Heart right ventricle (tissue), 16 donors: ENCODE measurements at regions not wholly inside any gene's neighbourhood (a gene's known extent, or its start where the extent isn't known, plus 50 kb on each side); places are given as distances from the start of the nearest gene placed in this dataset.

Source experiments
- ATAC-seq, 8 donors: fragments of 200-7000 bp; cut with Tn5 transposase; one replicate each; pipeline ENCODE4 v1.9.1; 2020; ENCODE audit warnings: mild to moderate bottlenecking in 8 of 8, moderate library complexity in 8 of 8, moderate number of reproducible peaks in 1 of 8
- DNase-seq, 2 donors: peaks; one replicate each; pipeline ENCODE4 v3.0.0-alpha.2; 2020
- H3K27ac ChIP-seq, 10 donors: fragments of 200-600 bp; sonication (generic) in 2 of 10; one replicate each; pipeline versions ENCODE4 v1.5.0 to v1.8.0; 2020 to 2022; ENCODE audit warnings: mild to moderate bottlenecking in 3 of 10
- H3K27me3 ChIP-seq, 7 donors: fragments of 200-600 bp; one replicate each; pipeline ENCODE4 v1.8.0; 2021 to 2022; ENCODE audit warnings: mild to moderate bottlenecking in 2 of 7
- H3K36me3 ChIP-seq, 9 donors: fragments of 200-600 bp; sonication (generic) in 1 of 9; one replicate each; pipeline versions ENCODE4 v1.5.0 to v1.8.0; 2020 to 2022; ENCODE audit warnings: mild to moderate bottlenecking in 2 of 9
- H3K4me1 ChIP-seq, 9 donors: fragments of 200-600 bp; sonication (generic) in 1 of 9; one replicate each; pipeline versions ENCODE4 v1.5.0 to v1.8.0; 2020 to 2022; ENCODE audit warnings: mild to moderate bottlenecking in 4 of 9
- H3K4me3 ChIP-seq, 10 donors: fragments of 200-600 bp; sonication (generic) in 2 of 10; one replicate each; pipeline versions ENCODE4 v1.5.0 to v1.8.0; 2020 to 2022; ENCODE audit warnings: mild to moderate bottlenecking in 7 of 10, moderate library complexity in 2 of 10
- H3K9me3 ChIP-seq, 11 donors: fragments of 200-600 bp in 10 of 11; sonication (generic) in 2 of 11; one replicate each; pipeline versions ENCODE4 v1.5.0 to v1.8.0; 2013 to 2022; ENCODE audit warnings: mild to moderate bottlenecking in 2 of 11, control low read depth in 1 of 11, moderate library complexity in 1 of 11
- WGBS, 2 donors: extraction: QIAGEN DNeasy Blood & Tissue Kit; methylation state at CpG; one replicate each; pipeline ENCODE4 v1.1.7; 2013; ENCODE audit warnings: inconsistent platforms in 1 of 2; 5-methylcytosine and 5-hydroxymethylcytosine counted together
- intact Hi-C, 10 donors: fragments of 100-400 bp; cut with DNase I; formaldehyde crosslinking; loops; one replicate each; pipeline versions ENCODE4 v1.11.1 to v1.14.2; 2022
- TF ChIP-seq, protein P1 (sequence below), 9 donors: fragments of 200-600 bp; sonication (generic) in 2 of 9; IDR thresholded peaks; one replicate each; pipeline versions ENCODE4 v1.5.0 to v1.8.0; 2021 to 2022; ENCODE audit warnings: antibody characterized with exemption in 9 of 9, mild to moderate bottlenecking in 5 of 9, moderate library complexity in 1 of 9
- donor health status: Arrhythmogenic right ventricular cardiomyopathy.
- donor health status: ischemic (EF 13 %, LVEDD 7.1; RV severe dilation, severe dysfunction).
- donor health status: healthy with polysubstance abuse.
- donor health status: DM: no; HTN: yes; CAD: no.
- donor health status: DM: no; HTN: no; CAD: no.
- donor health status: ischemic (EF 25% LVEDD 6.9; RV normal size, moderate dysfunction).
- donor health status: ischemic (EF 25% LVEDD 5.7; RV mildly dilated, moderate dysfunction).
- donor health status: healthy.
- donor health status: DM: yes; HTN: yes; CAD: no.
- donor health status: Ischemic cardiomyopathy.
- donor health status: ischemic (EF 35%, LVEDD 5.7; RV mildly dilated, moderate dysfunction).
- donor health status: nonischemic (EF 11% LVEDD 7.7; RV severe dilation, severe dysfunction).
- donor health status: DM: yes; HTN: yes; CAD: no.
- donor health status: PGD.
- donor health status: ischemic (EF 29% LVEDD 5.4; RV normal size, mild dysfunction).
- donor health status: nonischemic (EF 23%, LVEDD 6.1; RV moderate dilation, normal function).

GRCh38 chr10:128178302-128178958, 52.2 kb upstream of the MKI67 start:
- ATAC-seq (no peak), DNase-seq (no peak)
- H3K4me3 ChIP-seq = no peak overlapping the region
- H3K36me3 ChIP-seq = no peaks in the 10 kb centered on the region
- no peaks in the 10 kb centered on the region for H3K4me1 ChIP-seq
- intact Hi-C loops = no loop called here
- H3K27me3 ChIP-seq = peaks cover 0 to 21% (median 9%) of the 10 kb centered on the region in 7 donors
- WGBS, 2 donors = 39 to 40% methylated on average over 7 of the region's 7 CpGs
- H3K9me3 ChIP-seq = peaks cover 0 to 47% (median 20%) of the 10 kb centered on the region in 11 donors
- no peak overlapping the region for H3K27ac ChIP-seq
- TF ChIP-seq, protein P1, sequence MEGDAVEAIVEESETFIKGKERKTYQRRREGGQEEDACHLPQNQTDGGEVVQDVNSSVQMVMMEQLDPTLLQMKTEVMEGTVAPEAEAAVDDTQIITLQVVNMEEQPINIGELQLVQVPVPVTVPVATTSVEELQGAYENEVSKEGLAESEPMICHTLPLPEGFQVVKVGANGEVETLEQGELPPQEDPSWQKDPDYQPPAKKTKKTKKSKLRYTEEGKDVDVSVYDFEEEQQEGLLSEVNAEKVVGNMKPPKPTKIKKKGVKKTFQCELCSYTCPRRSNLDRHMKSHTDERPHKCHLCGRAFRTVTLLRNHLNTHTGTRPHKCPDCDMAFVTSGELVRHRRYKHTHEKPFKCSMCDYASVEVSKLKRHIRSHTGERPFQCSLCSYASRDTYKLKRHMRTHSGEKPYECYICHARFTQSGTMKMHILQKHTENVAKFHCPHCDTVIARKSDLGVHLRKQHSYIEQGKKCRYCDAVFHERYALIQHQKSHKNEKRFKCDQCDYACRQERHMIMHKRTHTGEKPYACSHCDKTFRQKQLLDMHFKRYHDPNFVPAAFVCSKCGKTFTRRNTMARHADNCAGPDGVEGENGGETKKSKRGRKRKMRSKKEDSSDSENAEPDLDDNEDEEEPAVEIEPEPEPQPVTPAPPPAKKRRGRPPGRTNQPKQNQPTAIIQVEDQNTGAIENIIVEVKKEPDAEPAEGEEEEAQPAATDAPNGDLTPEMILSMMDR (IDR thresholded peaks at IDR 0.05) = peak in 3 of 9 donors; percentile 16 to 50 (median 18)

DNA sequence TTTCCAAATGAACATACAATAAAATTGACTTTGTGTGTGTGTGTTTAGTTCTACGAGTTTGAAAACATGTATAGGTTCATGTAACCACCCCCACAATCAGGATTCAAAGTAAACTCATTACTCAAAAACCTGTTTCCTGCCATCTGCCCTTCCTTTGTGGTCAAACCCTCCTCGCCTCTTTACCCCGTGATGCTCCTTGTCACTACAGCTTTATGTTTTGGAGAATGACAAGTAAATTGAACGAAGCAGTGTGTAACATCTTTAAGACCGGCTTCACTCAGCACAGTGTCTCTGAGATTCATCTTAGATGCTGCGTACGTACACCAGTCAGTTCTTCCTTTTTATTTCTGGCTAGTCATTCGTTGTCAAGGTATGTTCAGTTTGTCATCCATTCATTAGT, 54.6 kb upstream of the MKI67 start:
- DNase-seq (no peak), ATAC-seq (no peak)
- peak overlapping the region in 1 of 10 donors; percentile 46 for H3K27ac ChIP-seq
- WGBS, 2 donors = 73 to 74% methylated on average over 8 of the region's 8 CpGs
- no peaks in the 10 kb centered on the region for H3K36me3 ChIP-seq
- intact Hi-C loops = no loop called here
- H3K9me3 ChIP-seq = peaks cover 0 to 25% (median 13%) of the 10 kb centered on the region in 11 donors
- H3K4me1 ChIP-seq = no peaks in the 10 kb centered on the region
- TF ChIP-seq, protein P1 (IDR thresholded peaks at IDR 0.05) = no peak
- no peak overlapping the region for H3K4me3 ChIP-seq
- H3K27me3 ChIP-seq = peaks cover 0 to 32% (median 11%) of the 10 kb centered on the region in 7 donors

DNA sequence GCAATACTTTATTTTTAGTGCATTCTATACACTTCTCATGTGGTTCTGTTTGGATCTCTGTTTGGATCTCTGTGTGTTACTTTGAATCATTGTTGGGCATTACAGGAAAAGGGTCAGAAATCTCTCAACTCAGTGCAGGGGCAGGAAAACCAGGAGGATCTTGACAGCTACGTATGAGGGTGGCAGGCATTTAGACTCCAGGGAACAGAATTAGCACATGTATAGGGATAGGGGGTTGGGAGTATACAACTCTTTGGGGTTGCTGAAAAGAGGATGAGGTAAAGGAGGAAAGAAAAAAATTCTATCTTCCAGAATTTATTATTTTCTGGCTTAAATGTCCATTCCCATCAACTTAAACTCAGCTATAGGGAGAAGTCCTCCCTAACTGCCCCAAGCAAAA, 59.4 kb upstream of the MKI67 start:
- WGBS, 2 donors = 32 to 54% methylated on average over 1 of the region's 1 CpG
- intact Hi-C loops = no loop called here

GRCh38 chr10:128186959-128187787, 61.0 kb upstream of the MKI67 start:
- Histone ChIP-seq H3K9me3 (peaks cover 0 to 21% (median 13%) of the 10 kb centered on the region in 11 donors), H3K4me3 (peak overlapping the region in 1 of 10 donors; percentile 5), H3K4me1 (peaks cover 0 to 4% (median 0%) of the 10 kb centered on the region in 9 donors), H3K27ac (peak overlapping the region in 1 of 10 donors; percentile 60), H3K36me3 (no peaks in the 10 kb centered on the region), H3K27me3 (peaks cover 0 to 56% (median 40%) of the 10 kb centered on the region in 7 donors)
- TF ChIP-seq, protein P1 (IDR thresholded peaks at IDR 0.05) = no peak
- ATAC-seq (peak in 1 of 8 donors; percentile 35), DNase-seq (no peak)
- 36 to 46% methylated on average over 17 of the region's 17 CpGs for WGBS, 2 donors
- intact Hi-C loops = no loop called here

More for the DNA sequence above, 59.4 kb upstream of the MKI67 start:
- no peak overlapping the region for H3K4me3 ChIP-seq
- H3K36me3 ChIP-seq = no peaks in the 10 kb centered on the region
- TF ChIP-seq, protein P1 (IDR thresholded peaks at IDR 0.05) = no peak
- H3K9me3 ChIP-seq = peaks cover 0 to 23% (median 13%) of the 10 kb centered on the region in 11 donors
- no peak for ATAC-seq
- peaks cover 0 to 4% (median 0%) of the 10 kb centered on the region in 9 donors for H3K4me1 ChIP-seq
- no peak overlapping the region for H3K27ac ChIP-seq
- no peak for DNase-seq
- peaks cover 0 to 48% (median 36%) of the 10 kb centered on the region in 7 donors for H3K27me3 ChIP-seq
